CD14-positive monocyte (primary cell): ENCODE measurements at regions not wholly inside any gene's neighbourhood (a gene's known extent, or its start where the extent isn't known, plus 50 kb on each side); places are given as distances from the start of the nearest gene placed in this dataset.

Source experiments
- DNase-seq, 3 donors: peaks; one replicate each; pipeline ENCODE4 v3.0.0-alpha.2; 2011 to 2022
- H2AFZ ChIP-seq: 2 replicates; pipeline ENCODE4 v1.6.0; 2012; ENCODE audit warnings: mild to moderate bottlenecking, low read depth, low read length, inconsistent platforms; ENCODE audit not compliant: insufficient read depth, poor library complexity, severe bottlenecking
- H3K27ac ChIP-seq, 2 donors: 1 replicate in 1 of 2; 2 replicates in 1 of 2; pipeline ENCODE4 v1.5.1; 2012 to 2013; ENCODE audit warnings: low read length in 2 of 2, control low read depth in 1 of 2, inconsistent platforms in 1 of 2, low read depth in 1 of 2, mild to moderate bottlenecking in 1 of 2
- H3K27me3 ChIP-seq, 2 donors: one replicate each; pipeline versions ENCODE4 v1.6.0 to v1.6.1; 2011 to 2013; ENCODE audit warnings: low read length in 2 of 2; ENCODE audit not compliant: control insufficient read depth in 2 of 2, insufficient read depth in 2 of 2
- H3K36me3 ChIP-seq, 2 donors: replicated peaks in 1 of 2; 1 replicate in 1 of 2; 2 replicates in 1 of 2; pipeline versions ENCODE4 v1.5.1 to v1.6.1; 2012 to 2013; ENCODE audit warnings: low read length in 2 of 2, control low read depth in 1 of 2, inconsistent platforms in 1 of 2, mild to moderate bottlenecking in 1 of 2; ENCODE audit not compliant: insufficient read depth in 2 of 2, control insufficient read depth in 1 of 2
- H3K4me1 ChIP-seq, 2 donors: 1 replicate in 1 of 2; 2 replicates in 1 of 2; pipeline versions ENCODE4 v1.5.1 to v1.6.1; 2012 to 2013; ENCODE audit warnings: low read length in 2 of 2, control low read depth in 1 of 2, inconsistent platforms in 1 of 2, mild to moderate bottlenecking in 1 of 2, moderate library complexity in 1 of 2; ENCODE audit not compliant: insufficient read depth in 2 of 2, control insufficient read depth in 1 of 2
- H3K4me2 ChIP-seq: replicated peaks from 2 replicates; pipeline ENCODE3; 2012; ENCODE audit warnings: low read length, moderate library complexity, mild to moderate bottlenecking; ENCODE audit not compliant: poor library complexity, severe bottlenecking; ENCODE audit errors: extremely low read depth
- H3K4me3 ChIP-seq, 3 experiments: fragments of 200-600 bp in 1 of 3; sonication (generic) in 1 of 3; replicated peaks in 1 of 3; 1 replicate in 2 of 3; 2 replicates in 1 of 3; pipeline ENCODE4 v1.5.1; 2011 to 2013; ENCODE audit warnings: low read length in 3 of 3, mild to moderate bottlenecking in 3 of 3, control low read depth in 2 of 3, low read depth in 2 of 3, inconsistent platforms in 1 of 3, moderate library complexity in 1 of 3
- H3K79me2 ChIP-seq: 2 replicates; pipeline ENCODE4 v1.6.0; 2012; ENCODE audit warnings: mild to moderate bottlenecking, control low read depth, inconsistent platforms, low read length, moderate library complexity; ENCODE audit not compliant: insufficient read depth
- H3K9ac ChIP-seq: 2 replicates; pipeline ENCODE4 v1.6.0; 2017; ENCODE audit warnings: low read length, mild to moderate bottlenecking; ENCODE audit not compliant: insufficient read depth, poor library complexity, severe bottlenecking
- H3K9me3 ChIP-seq, 2 donors: replicated peaks in 1 of 2; 1 replicate in 1 of 2; 2 replicates in 1 of 2; pipeline versions ENCODE4 v1.5.1 to v1.6.1; 2012 to 2013; ENCODE audit warnings: low read length in 2 of 2, control low read depth in 1 of 2; ENCODE audit not compliant: control insufficient read depth in 1 of 2, insufficient read depth in 1 of 2
- H4K20me1 ChIP-seq: 2 replicates; pipeline ENCODE4 v1.6.0; 2012; ENCODE audit warnings: mild to moderate bottlenecking, low read length, control low read depth, moderate library complexity; ENCODE audit not compliant: insufficient read depth
- H3K27ac Mint-ChIP-seq, 7 donors: one replicate each; pipeline ENCODE4 v1.8.0; 2020; ENCODE audit warnings: mild to moderate bottlenecking in 7 of 7, mixed read lengths in 7 of 7, moderate library complexity in 6 of 7, inconsistent platforms in 2 of 7
- H3K27me3 Mint-ChIP-seq, 3 donors: one replicate each; pipeline ENCODE4 v1.8.0; 2021 to 2022; ENCODE audit warnings: low read depth in 3 of 3, mild to moderate bottlenecking in 3 of 3, mixed read lengths in 3 of 3, moderate library complexity in 3 of 3, inconsistent platforms in 1 of 3
- H3K36me3 Mint-ChIP-seq, 2 donors: one replicate each; pipeline ENCODE4 v1.8.0; 2020; ENCODE audit warnings: mixed read lengths in 2 of 2, inconsistent platforms in 1 of 2, mild to moderate bottlenecking in 1 of 2
- H3K4me1 Mint-ChIP-seq: one replicate; pipeline ENCODE4 v1.8.0; 2020; ENCODE audit warnings: mild to moderate bottlenecking, mixed read lengths
- H3K4me3 Mint-ChIP-seq, 2 donors: one replicate each; pipeline ENCODE4 v1.8.0; 2020; ENCODE audit warnings: mild to moderate bottlenecking in 2 of 2, mixed read lengths in 2 of 2, moderate library complexity in 1 of 2
- H3K9me3 Mint-ChIP-seq, 7 donors: one replicate each; pipeline ENCODE4 v1.8.0; 2020 to 2022; ENCODE audit warnings: mixed read lengths in 7 of 7, mild to moderate bottlenecking in 6 of 7, moderate library complexity in 6 of 7, inconsistent platforms in 2 of 7
- WGBS: methylation state at CpG from one replicate; pipeline ENCODE4 v1.1.5; 2013; ENCODE audit warnings: missing lambda C conversion rate; ENCODE audit not compliant: insufficient coverage; 5-methylcytosine and 5-hydroxymethylcytosine counted together
- intact Hi-C, 2 donors: fragments of 100-400 bp; cut with micrococcal nuclease; formaldehyde crosslinking; loops; one replicate each; pipeline versions ENCODE4 v1.15.0 to v1.15.1; 2023
- TF ChIP-seq, protein P1 (sequence below): fragments of 200-600 bp; IDR thresholded peaks from one replicate; pipeline ENCODE4 v1.8.0; 2022; ENCODE audit warnings: antibody characterized with exemption, mild to moderate bottlenecking

DNA sequence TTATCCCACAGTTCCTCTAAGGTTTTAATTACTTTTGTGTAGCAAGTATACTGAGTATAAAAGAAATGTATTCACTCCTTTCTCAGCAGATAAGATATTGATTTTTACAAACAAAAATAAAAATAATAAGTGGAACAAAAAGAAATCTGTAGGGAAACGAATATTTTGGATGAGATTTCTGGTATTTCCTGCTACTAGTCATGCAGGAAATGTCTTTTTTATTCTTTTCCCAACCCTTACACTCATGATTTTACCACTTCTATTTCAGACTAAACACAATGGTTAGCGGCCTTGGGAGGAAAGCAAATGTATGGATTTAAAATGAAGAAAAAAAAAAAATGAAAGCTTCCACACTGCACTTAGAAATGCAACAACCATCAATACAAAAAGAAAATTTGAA lies 580.5 kb upstream of the MARCKS start:
- no peaks in the 10 kb centered on the region for H3K36me3 Mint-ChIP-seq
- H3K27me3 ChIP-seq: no peaks in the 10 kb centered on the region
- H3K27me3 Mint-ChIP-seq: no peaks in the 10 kb centered on the region
- no peak overlapping the region for H3K27ac ChIP-seq
- H2AFZ ChIP-seq: no peak overlapping the region
- no peak overlapping the region for H3K9ac ChIP-seq
- H3K4me1 Mint-ChIP-seq: no peaks in the 10 kb centered on the region
- H3K36me3 ChIP-seq: no peaks in the 10 kb centered on the region
- H3K9me3 Mint-ChIP-seq: peaks cover 0 to 8% (median 3%) of the 10 kb centered on the region in 7 donors
- no peak overlapping the region for H3K27ac Mint-ChIP-seq
- intact Hi-C loops: no loop called here
- no CpG with 5 or more reads among the region's 2 CpGs for WGBS
- TF ChIP-seq, protein P1, sequence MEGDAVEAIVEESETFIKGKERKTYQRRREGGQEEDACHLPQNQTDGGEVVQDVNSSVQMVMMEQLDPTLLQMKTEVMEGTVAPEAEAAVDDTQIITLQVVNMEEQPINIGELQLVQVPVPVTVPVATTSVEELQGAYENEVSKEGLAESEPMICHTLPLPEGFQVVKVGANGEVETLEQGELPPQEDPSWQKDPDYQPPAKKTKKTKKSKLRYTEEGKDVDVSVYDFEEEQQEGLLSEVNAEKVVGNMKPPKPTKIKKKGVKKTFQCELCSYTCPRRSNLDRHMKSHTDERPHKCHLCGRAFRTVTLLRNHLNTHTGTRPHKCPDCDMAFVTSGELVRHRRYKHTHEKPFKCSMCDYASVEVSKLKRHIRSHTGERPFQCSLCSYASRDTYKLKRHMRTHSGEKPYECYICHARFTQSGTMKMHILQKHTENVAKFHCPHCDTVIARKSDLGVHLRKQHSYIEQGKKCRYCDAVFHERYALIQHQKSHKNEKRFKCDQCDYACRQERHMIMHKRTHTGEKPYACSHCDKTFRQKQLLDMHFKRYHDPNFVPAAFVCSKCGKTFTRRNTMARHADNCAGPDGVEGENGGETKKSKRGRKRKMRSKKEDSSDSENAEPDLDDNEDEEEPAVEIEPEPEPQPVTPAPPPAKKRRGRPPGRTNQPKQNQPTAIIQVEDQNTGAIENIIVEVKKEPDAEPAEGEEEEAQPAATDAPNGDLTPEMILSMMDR: no peak
- no peaks in the 10 kb centered on the region for H3K79me2 ChIP-seq
- H3K4me3 Mint-ChIP-seq: no peak overlapping the region
- no peak overlapping the region for H3K4me3 ChIP-seq
- H3K9me3 ChIP-seq: no peaks in the 10 kb centered on the region
- no peak for DNase-seq
- H3K4me2 ChIP-seq: no peak overlapping the region
- no peaks in the 10 kb centered on the region for H4K20me1 ChIP-seq
- H3K4me1 ChIP-seq: no peaks in the 10 kb centered on the region

DNA sequence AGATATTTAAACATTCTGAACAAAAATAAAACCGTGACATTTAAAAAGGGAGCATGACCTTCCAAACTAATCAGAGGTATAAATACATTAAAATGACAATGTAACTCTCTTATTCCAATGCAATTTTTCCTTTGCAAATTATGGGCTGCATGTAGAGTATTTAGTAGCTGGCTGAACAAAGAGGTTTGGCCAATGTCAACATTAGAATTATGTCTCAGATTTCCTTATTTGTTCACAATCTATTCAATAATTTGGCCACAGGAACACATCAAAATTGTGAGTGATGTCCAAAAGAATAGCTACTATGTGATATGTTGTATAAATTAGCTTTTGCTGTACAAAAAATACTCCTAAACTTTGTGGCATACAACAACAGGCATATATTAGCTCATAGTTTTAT lies 580.0 kb upstream of the MARCKS start:
- TF ChIP-seq, protein P1: no peak
- Histone ChIP-seq H3K4me3 (no peak overlapping the region), H4K20me1 (no peaks in the 10 kb centered on the region), H3K9ac (no peak overlapping the region), H3K4me2 (no peak overlapping the region), H3K4me1 (no peaks in the 10 kb centered on the region), H3K79me2 (no peaks in the 10 kb centered on the region), H3K27ac (no peak overlapping the region), H3K27me3 (no peaks in the 10 kb centered on the region), H3K9me3 (no peaks in the 10 kb centered on the region), H3K36me3 (no peaks in the 10 kb centered on the region), H2AFZ (no peak overlapping the region)
- intact Hi-C loops: no loop called here
- H3K27ac Mint-ChIP-seq: no peak overlapping the region
- no peak for DNase-seq
- no peaks in the 10 kb centered on the region for H3K27me3 Mint-ChIP-seq
- H3K4me1 Mint-ChIP-seq: no peaks in the 10 kb centered on the region
- H3K36me3 Mint-ChIP-seq: no peaks in the 10 kb centered on the region
- no CpG with 5 or more reads among the region's 1 CpG for WGBS
- H3K9me3 Mint-ChIP-seq: peaks cover 0 to 8% (median 3%) of the 10 kb centered on the region in 7 donors
- H3K4me3 Mint-ChIP-seq: no peak overlapping the region
